GM21723 (cell line): ENCODE measurements at regions not wholly inside any gene's neighbourhood (a gene's known extent, or its start where the extent isn't known, plus 50 kb on each side); places are given as distances from the start of the nearest gene placed in this dataset.

Experiments used
- ATAC-seq: cut with Tn5 transposase; IDR thresholded peaks from one replicate; pipeline ENCODE4 v1.9.1; 2021; ENCODE audit warnings: mild to moderate bottlenecking, moderate library complexity; ENCODE audit not compliant: unreplicated experiment

DNA sequence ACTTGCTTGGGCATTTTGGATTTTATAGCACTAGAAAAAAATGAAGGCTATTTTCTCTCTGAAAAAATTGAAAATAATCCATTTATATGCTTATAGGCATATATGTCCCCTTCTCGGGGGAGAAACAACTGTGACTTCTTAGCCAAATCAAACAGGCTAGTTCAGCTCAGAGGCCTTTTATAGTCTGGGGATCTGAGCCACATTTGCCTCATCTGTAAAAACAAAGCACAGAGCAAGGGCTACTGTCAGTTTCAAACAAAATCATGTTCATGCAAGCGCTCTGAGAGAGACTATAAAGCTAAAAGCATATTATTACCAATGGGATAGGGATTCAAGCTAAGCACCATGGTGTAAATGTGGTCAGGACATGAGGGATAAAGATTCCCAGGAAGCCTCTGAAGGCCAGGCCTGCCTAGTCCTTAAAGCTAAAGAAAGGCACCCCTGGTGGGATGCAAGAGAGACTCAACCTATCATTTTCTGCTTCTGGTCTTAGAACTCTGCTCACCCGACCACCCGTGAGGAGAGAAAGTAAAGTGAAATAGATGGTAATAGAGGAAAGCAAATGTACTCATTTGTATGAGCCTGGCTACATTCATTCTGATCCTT is 51.0 kb upstream of the IL12A start:
- ATAC-seq, result no peak

- ATAC-seq, result no peak
Measured at GRCh38 chr3:159938714-159939113, 49.9 kb upstream of the IL12A start.
